Parathyroid adenoma (tissue), 2 donors: ENCODE measurements at regions not wholly inside any gene's neighbourhood (a gene's known extent, or its start where the extent isn't known, plus 50 kb on each side); places are given as distances from the start of the nearest gene placed in this dataset.

Source experiments
- H2AFZ ChIP-seq: fragments of 300-600 bp; sonication (generic); one replicate; pipeline ENCODE4 v1.7.0; 2017; ENCODE audit warnings: antibody characterized with exemption, mild to moderate bottlenecking
- H3K27ac ChIP-seq: fragments of 300-600 bp; sonication (generic); one replicate; pipeline ENCODE4 v1.7.0; 2017
- H3K27me3 ChIP-seq: fragments of 300-600 bp; sonication (generic); one replicate; pipeline ENCODE4 v1.7.0; 2017; ENCODE audit warnings: low read length; ENCODE audit not compliant: control insufficient read depth, insufficient read depth
- H3K36me3 ChIP-seq: fragments of 300-600 bp; sonication (generic); one replicate; pipeline ENCODE4 v1.7.0; 2017; ENCODE audit warnings: low read length; ENCODE audit not compliant: control insufficient read depth, insufficient read depth
- H3K4me1 ChIP-seq: fragments of 300-600 bp; sonication (generic); one replicate; pipeline ENCODE4 v1.7.0; 2017; ENCODE audit warnings: control low read depth
- H3K4me2 ChIP-seq: fragments of 300-600 bp; sonication (generic); one replicate; pipeline ENCODE4 v1.7.0; 2017; ENCODE audit warnings: low read length
- H3K4me3 ChIP-seq: fragments of 300-600 bp; sonication (generic); one replicate; pipeline ENCODE4 v1.7.0; 2017; ENCODE audit warnings: low read depth, low read length
- H3K79me2 ChIP-seq: fragments of 300-600 bp; sonication (generic); one replicate; pipeline ENCODE4 v1.7.0; 2017; ENCODE audit warnings: control low read depth
- H3K9ac ChIP-seq: fragments of 300-600 bp; sonication (generic); one replicate; pipeline ENCODE4 v1.7.0; 2017; ENCODE audit warnings: mild to moderate bottlenecking
- H3K9me3 ChIP-seq: fragments of 300-600 bp; sonication (generic); one replicate; pipeline ENCODE4 v1.7.0; 2017; ENCODE audit warnings: low read length; ENCODE audit not compliant: control insufficient read depth
- CTCF ChIP-seq: fragments of 300-600 bp; sonication (generic); IDR thresholded peaks from one replicate; pipeline ENCODE4 v1.7.0; 2017; ENCODE audit warnings: antibody characterized with exemption, mild to moderate bottlenecking
- donor health status: primary hyperparathyroidism.

- TF ChIP-seq CTCF: no peak
- H3K36me3 ChIP-seq: no peaks in the 10 kb centered on the region
- no peak overlapping the region for H3K27ac ChIP-seq
- no peaks in the 10 kb centered on the region for H3K79me2 ChIP-seq
- no peak overlapping the region for H3K4me3 ChIP-seq
- H3K9ac ChIP-seq: no peak overlapping the region
- no peak overlapping the region for H2AFZ ChIP-seq
- H3K27me3 ChIP-seq: no peaks in the 10 kb centered on the region
- H3K4me2 ChIP-seq: no peak overlapping the region
- H3K4me1 ChIP-seq: no peaks in the 10 kb centered on the region
- no peaks in the 10 kb centered on the region for H3K9me3 ChIP-seq
Measured at GRCh38 chr17:72069586-72070202, 51.1 kb upstream of the SOX9 start.
